ENCODE measurements at regions not wholly inside any gene's neighbourhood (a gene's known extent, or its start where the extent isn't known, plus 50 kb on each side); places are given as distances from the start of the nearest gene placed in this dataset.

GRCh38 chr2:104430359-104430740 lies 423.6 kb upstream of the POU3F3 start:
- no peaks in the 10 kb centered on the region for H3K36me3 ChIP-seq (ENCODE audit: control insufficient read depth in 1 of 2, insufficient read depth in 2 of 2, low read length in 2 of 2)
- no peaks in the 10 kb centered on the region for H3K79me2 ChIP-seq (ENCODE audit: insufficient read depth, low read length)

GRCh38 chr2:104430852-104431251 lies 423.1 kb upstream of the POU3F3 start:
- no TSS peak for BruUV-seq (replicated peaks)
- ATAC-seq = no peak
- TF ChIP-seq MAX (IDR thresholded peaks at IDR 0.05) (no peak), ZFX (IDR thresholded peaks at IDR 0.05) (no peak), TCF7L2 (IDR thresholded peaks at IDR 0.05; ENCODE audit: borderline replicate concordance, extremely low read depth, insufficient read depth, insufficient read length) (no peak), REST (IDR thresholded peaks at IDR 0.05; ENCODE audit: low read depth) (no peak), RAD21 (IDR thresholded peaks at IDR 0.05; ENCODE audit: low read depth) (no peak), POLR2A (IDR thresholded peaks at IDR 0.05; ENCODE audit: borderline replicate concordance, extremely low read depth, insufficient read depth, insufficient read length) (no peak), ZBTB33 (IDR thresholded peaks at IDR 0.05; ENCODE audit: extremely low read depth, insufficient replicate concordance, low read length) (no peak), SP1 (IDR thresholded peaks at IDR 0.05; ENCODE audit: low read depth) (no peak), EGR1 (IDR thresholded peaks at IDR 0.05; ENCODE audit: low read depth) (no peak), EZH2phosphoT487 (IDR thresholded peaks at IDR 0.05; ENCODE audit: borderline replicate concordance) (no peak), YY1 (IDR thresholded peaks at IDR 0.05; ENCODE audit: extremely low read depth, insufficient replicate concordance, low read depth, low read length) (no peak), CEBPB (IDR thresholded peaks at IDR 0.05; ENCODE audit: low read depth) (no peak), ATF3 (IDR thresholded peaks at IDR 0.05) (no peak), SRF (IDR thresholded peaks at IDR 0.05; ENCODE audit: low read depth) (no peak)

More at GRCh38 chr2:104430359-104430740, 423.6 kb upstream of the POU3F3 start:
- no peak for ATAC-seq
- H3K9me3 ChIP-seq (ENCODE audit: control insufficient read depth in 1 of 2, insufficient read depth in 1 of 2, low read depth in 1 of 2, low read length in 2 of 2) = peaks cover 2 to 5% of the 10 kb centered on the region in 2 experiments; a peak in 2 of 4 replicates
- no peak overlapping the region for H3K27ac ChIP-seq (ENCODE audit: low read depth, low read length)
- H2AFZ ChIP-seq (ENCODE audit: low read depth, low read length, poor library complexity, severe bottlenecking) = no peak overlapping the region
- CTCF ChIA-PET = no interaction called here
- H3K9ac ChIP-seq (ENCODE audit: low read length) = no peak overlapping the region
- RAD21 ChIA-PET (ENCODE audit: low non-redundant PET in 1 of 2, low total read pairs in 2 of 2, uncharacterized antibody in 2 of 2, unreplicated experiment in 2 of 2) = no interaction called here
- TF ChIP-seq SRF (IDR thresholded peaks at IDR 0.05; ENCODE audit: low read depth) = no peak
- TF ChIP-seq ZNF274 (IDR thresholded peaks at IDR 0.05; ENCODE audit: low read depth, low read length) = no peak
- TF ChIP-seq ELF1 (IDR thresholded peaks at IDR 0.05; ENCODE audit: borderline replicate concordance, low read depth) = no peak
- TF ChIP-seq CEBPB (IDR thresholded peaks at IDR 0.05; ENCODE audit: low read depth) = no peak
- no peak for TF ChIP-seq SP1 (IDR thresholded peaks at IDR 0.05; ENCODE audit: low read depth)
- no peak for TF ChIP-seq POLR2AphosphoS5 (IDR thresholded peaks at IDR 0.05; ENCODE audit: low read depth, low read length)
- TF ChIP-seq CBX3 (IDR thresholded peaks at IDR 0.05; ENCODE audit: low read depth) = no peak
- no TSS peak for BruUV-seq (replicated peaks)
- H4K20me1 ChIP-seq (ENCODE audit: insufficient read depth) = no peaks in the 10 kb centered on the region
- no peak for DNase-seq (ENCODE audit: low read depth, low spot score)
- no peaks in the 10 kb centered on the region for H3K27me3 ChIP-seq (ENCODE audit: insufficient read depth, low read length)
- intact Hi-C loops (cut with micrococcal nuclease) = no loop called here
- POLR2A ChIA-PET = no interaction called here
- H3K4me2 ChIP-seq (ENCODE audit: low read length) = no peak overlapping the region
- no peak overlapping the region for H3K4me3 ChIP-seq (replicated peaks in 1 of 2; ENCODE audit: low read depth in 1 of 2, low read length in 2 of 2)
- H3K9me2 ChIP-seq (ENCODE audit: insufficient read depth) = no peaks in the 10 kb centered on the region
- H3K4me1 ChIP-seq (ENCODE audit: control insufficient read depth in 1 of 2, insufficient read depth in 2 of 2, low read length in 2 of 2) = no peaks in the 10 kb centered on the region

More at GRCh38 chr2:104430852-104431251, 423.1 kb upstream of the POU3F3 start:
- H3K79me2 ChIP-seq (ENCODE audit: insufficient read depth, low read length) = no peaks in the 10 kb centered on the region
- no peak overlapping the region for H2AFZ ChIP-seq (ENCODE audit: low read depth, low read length, poor library complexity, severe bottlenecking)
- no peaks in the 10 kb centered on the region for H3K4me1 ChIP-seq (ENCODE audit: control insufficient read depth in 1 of 2, insufficient read depth in 2 of 2, low read length in 2 of 2)
- no peak for DNase-seq (ENCODE audit: low read depth, low spot score)
- POLR2A ChIA-PET = no interaction called here
- no peak overlapping the region for H3K4me2 ChIP-seq (ENCODE audit: low read length)
- CTCF ChIA-PET = no interaction called here
- no peaks in the 10 kb centered on the region for H3K27me3 ChIP-seq (ENCODE audit: insufficient read depth, low read length)
- H3K9me3 ChIP-seq (ENCODE audit: control insufficient read depth in 1 of 2, insufficient read depth in 1 of 2, low read depth in 1 of 2, low read length in 2 of 2) = peaks cover 2 to 5% of the 10 kb centered on the region in 2 experiments; a peak in 2 of 4 replicates
- no peak overlapping the region for H3K9ac ChIP-seq (ENCODE audit: low read length)
- no peaks in the 10 kb centered on the region for H4K20me1 ChIP-seq (ENCODE audit: insufficient read depth)
- no peaks in the 10 kb centered on the region for H3K9me2 ChIP-seq (ENCODE audit: insufficient read depth)
- no peaks in the 10 kb centered on the region for H3K36me3 ChIP-seq (ENCODE audit: control insufficient read depth in 1 of 2, insufficient read depth in 2 of 2, low read length in 2 of 2)
- H3K27ac ChIP-seq (ENCODE audit: low read depth, low read length) = no peak overlapping the region
- no peak overlapping the region for H3K4me3 ChIP-seq (replicated peaks in 1 of 2; ENCODE audit: low read depth in 1 of 2, low read length in 2 of 2)
- RAD21 ChIA-PET (ENCODE audit: low non-redundant PET in 1 of 2, low total read pairs in 2 of 2, uncharacterized antibody in 2 of 2, unreplicated experiment in 2 of 2) = no interaction called here
- intact Hi-C loops (cut with micrococcal nuclease) = no loop called here
